ENCODE measurements at regions not wholly inside any gene's neighbourhood (a gene's known extent, or its start where the extent isn't known, plus 50 kb on each side); places are given as distances from the start of the nearest gene placed in this dataset.
"Not testable (repeated sequence)": the region's sequence is repeated elsewhere in the genome, so short reads cannot be mapped to it uniquely, and the experiment has no call there.

DNA sequence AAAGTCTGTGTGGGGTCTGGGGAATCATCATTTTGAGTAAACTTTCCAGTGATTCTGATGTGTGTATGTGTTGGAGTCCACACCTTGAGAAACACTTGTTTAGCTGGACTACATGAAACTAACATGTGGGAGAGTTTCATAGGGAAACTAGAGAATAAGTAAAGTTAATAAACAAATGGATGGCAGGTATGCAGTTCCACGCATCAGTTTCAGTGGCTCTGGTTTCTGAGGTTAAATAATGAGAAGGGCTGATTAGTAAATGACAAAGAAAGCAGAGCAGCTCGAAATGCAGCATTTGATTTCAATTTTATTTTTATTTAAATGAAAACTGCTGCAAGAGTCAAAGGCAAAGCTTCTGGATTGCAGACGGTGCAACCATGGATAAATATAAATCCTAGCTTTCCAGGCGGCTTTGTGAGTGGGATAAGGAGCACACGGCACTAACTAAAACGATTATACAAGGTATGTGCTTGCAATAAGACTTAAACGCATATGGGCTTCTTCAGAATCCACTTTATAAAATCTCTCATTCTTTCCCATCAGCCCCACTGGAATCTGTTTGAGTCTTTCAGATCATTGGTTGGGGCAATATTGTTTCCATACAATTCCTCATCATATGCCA, 310.7 kb downstream of the PLPP3 start:
- Mint-ChIP-seq H3K9me3 (no peaks in the 10 kb centered on the region), H3K27ac (no peak overlapping the region), H3K4me1 (no peaks in the 10 kb centered on the region), H3K36me3 (ENCODE audit: low read depth) (no peaks in the 10 kb centered on the region), H3K27me3 (no peaks in the 10 kb centered on the region), H3K4me3 (no peak overlapping the region)
- CTCF ChIA-PET = no interaction called here
- DNase-seq = no peak
- POLR2A ChIA-PET = no interaction called here

DNA sequence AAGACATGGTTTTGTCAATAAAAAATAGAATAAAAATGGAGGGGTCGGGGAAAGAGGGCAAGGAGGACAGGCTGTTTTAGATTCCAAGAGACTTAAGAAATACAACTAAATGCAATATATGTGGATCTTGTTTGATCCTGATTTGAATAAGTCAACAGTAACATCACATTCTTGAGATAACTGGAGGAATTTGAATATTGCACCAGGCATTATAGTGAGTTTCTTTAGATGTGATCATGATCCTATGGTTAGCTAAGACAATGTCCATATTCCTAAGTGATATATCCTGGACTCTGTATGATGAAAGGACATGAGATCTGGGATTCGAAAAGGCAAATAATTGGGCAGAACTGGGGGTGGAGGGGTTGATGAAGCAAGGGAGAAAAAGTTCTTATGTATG, 311.8 kb downstream of the PLPP3 start:
- no peaks in the 10 kb centered on the region for H3K4me1 Mint-ChIP-seq
- ChIA-PET CTCF (no interaction called here), POLR2A (no interaction called here)
- no peaks in the 10 kb centered on the region for H3K27me3 Mint-ChIP-seq
- no peak overlapping the region for H3K4me3 Mint-ChIP-seq
- no peak overlapping the region for H3K27ac Mint-ChIP-seq
- H3K9me3 Mint-ChIP-seq = no peaks in the 10 kb centered on the region
- DNase-seq = no peak
- H3K36me3 Mint-ChIP-seq (ENCODE audit: low read depth) = no peaks in the 10 kb centered on the region

DNA sequence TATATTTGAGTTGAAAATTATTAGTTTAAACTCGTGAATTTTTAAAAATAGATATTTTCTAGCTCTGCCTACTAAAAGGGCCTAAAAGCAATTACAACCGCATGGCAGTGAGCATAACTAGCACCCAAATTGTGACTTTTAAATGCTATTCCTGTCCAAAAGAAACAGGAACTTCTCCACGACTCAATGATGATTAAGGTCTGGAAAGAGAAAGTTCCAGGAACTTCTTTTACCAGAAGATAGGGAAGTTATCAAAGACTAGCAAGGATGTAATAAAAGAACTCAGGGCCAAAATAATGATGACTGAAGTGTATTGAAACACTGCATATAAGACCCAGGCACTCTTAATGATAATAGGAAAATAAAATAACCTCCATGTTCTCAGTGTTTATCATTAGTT, 313.0 kb downstream of the PLPP3 start:
- H3K4me3 Mint-ChIP-seq = no peak overlapping the region
- H3K36me3 Mint-ChIP-seq (ENCODE audit: low read depth) = no peaks in the 10 kb centered on the region
- DNase-seq = no peak
- POLR2A ChIA-PET = no interaction called here
- H3K9me3 Mint-ChIP-seq = no peaks in the 10 kb centered on the region
- H3K27me3 Mint-ChIP-seq = no peaks in the 10 kb centered on the region
- CTCF ChIA-PET = no interaction called here
- no peak overlapping the region for H3K27ac Mint-ChIP-seq
- no peaks in the 10 kb centered on the region for H3K4me1 Mint-ChIP-seq

DNA sequence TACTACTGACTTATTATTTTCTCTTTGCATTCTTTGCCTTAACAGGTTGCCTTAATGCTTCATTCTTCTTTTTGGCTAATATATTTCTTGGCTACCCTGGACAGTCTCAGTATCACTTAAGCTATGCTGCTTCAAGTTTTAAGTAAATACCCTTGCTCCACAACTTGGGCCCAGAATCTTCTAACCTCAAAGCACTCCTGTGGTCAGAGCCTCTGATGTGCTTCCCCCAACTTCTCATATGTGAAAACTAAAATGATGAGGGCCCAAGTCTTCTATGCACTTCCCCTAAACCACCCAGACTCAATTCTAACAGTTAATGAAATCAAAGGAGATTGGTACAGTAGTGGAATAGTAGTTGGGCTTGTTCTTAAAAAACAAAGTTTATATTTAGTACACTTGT, 314.1 kb downstream of the PLPP3 start:
- no peaks in the 10 kb centered on the region for H3K27me3 Mint-ChIP-seq
- no peaks in the 10 kb centered on the region for H3K36me3 Mint-ChIP-seq (ENCODE audit: low read depth)
- no peaks in the 10 kb centered on the region for H3K4me1 Mint-ChIP-seq
- CTCF ChIA-PET = no interaction called here
- no peak overlapping the region for H3K27ac Mint-ChIP-seq
- no peak overlapping the region for H3K4me3 Mint-ChIP-seq
- POLR2A ChIA-PET = no interaction called here
- no peaks in the 10 kb centered on the region for H3K9me3 Mint-ChIP-seq
- DNase-seq = no peak

DNA sequence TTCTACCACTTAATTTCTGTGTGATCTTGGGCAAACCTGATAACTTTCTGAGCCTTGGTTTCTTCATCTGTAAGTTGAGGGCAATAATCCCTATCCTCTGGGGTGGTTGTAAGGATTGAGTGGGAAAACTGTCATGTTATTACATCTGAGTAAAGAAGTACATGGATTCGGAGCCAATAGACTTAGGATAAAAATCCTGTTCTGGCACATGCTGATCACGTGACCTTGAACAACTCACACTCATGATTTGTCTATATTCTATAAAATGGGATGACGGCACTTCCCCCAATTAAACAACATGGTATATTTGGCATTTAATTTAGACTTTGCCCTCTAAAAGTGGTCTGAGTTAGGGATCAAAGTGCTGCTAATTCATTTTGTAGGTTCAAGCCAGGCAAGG, 315.5 kb downstream of the PLPP3 start:
- H3K36me3 Mint-ChIP-seq (ENCODE audit: low read depth) = no peaks in the 10 kb centered on the region
- H3K27ac Mint-ChIP-seq = no peak overlapping the region
- H3K4me1 Mint-ChIP-seq = no peaks in the 10 kb centered on the region
- ChIA-PET CTCF (no interaction called here), POLR2A (no interaction called here)
- no peak overlapping the region for H3K4me3 Mint-ChIP-seq
- H3K27me3 Mint-ChIP-seq = no peaks in the 10 kb centered on the region
- H3K9me3 Mint-ChIP-seq = no peaks in the 10 kb centered on the region
- no peak for DNase-seq

DNA sequence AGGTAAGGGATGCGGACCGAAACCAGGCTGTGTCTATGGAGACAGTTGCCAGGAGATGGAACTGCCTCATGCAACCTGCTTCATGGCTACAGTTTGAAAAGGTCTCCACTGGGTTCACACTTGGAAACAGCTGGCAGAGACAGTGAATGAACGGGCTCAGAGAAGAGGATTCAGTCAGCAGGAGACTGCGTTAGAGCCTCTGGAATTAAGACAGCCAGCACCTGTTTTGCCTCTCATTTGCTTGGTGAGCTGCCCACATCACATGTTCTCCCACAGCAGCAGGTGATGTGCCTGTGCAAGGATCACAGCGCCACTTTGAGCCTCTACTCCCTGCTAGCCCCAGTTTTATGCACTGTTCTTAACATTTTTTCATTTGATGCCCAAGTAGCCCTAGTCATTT, 321.0 kb downstream of the PLPP3 start:
- ChIA-PET POLR2A (no interaction called here), CTCF (no interaction called here)
- Mint-ChIP-seq H3K36me3 (ENCODE audit: low read depth) (no peaks in the 10 kb centered on the region), H3K4me1 (no peaks in the 10 kb centered on the region), H3K9me3 (no peaks in the 10 kb centered on the region), H3K27me3 (no peaks in the 10 kb centered on the region), H3K4me3 (no peak overlapping the region), H3K27ac (no peak overlapping the region)
- no peak for DNase-seq

DNA sequence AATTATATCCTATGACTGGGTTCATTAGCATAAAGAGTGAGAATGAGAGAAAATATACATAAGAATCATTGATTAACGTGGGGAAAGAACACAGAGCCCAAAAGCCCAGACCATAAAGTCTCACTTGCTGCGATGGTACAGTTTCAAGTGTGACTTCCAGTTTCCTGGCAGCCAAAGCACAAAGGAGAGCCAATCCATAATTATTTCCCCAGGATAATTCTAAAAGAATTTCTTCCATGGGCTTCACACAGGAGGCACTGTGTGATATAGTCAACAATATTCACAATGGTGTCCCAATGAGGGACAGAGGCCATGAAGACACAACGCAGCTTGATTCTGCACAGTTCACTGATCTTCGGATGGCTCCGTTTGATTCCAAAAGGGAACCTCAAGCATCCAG, 321.6 kb downstream of the PLPP3 start:
- no peak for DNase-seq
- Mint-ChIP-seq H3K36me3 (ENCODE audit: low read depth) (no peaks in the 10 kb centered on the region), H3K27me3 (no peaks in the 10 kb centered on the region), H3K4me3 (no peak overlapping the region), H3K27ac (no peak overlapping the region), H3K4me1 (no peaks in the 10 kb centered on the region), H3K9me3 (no peaks in the 10 kb centered on the region)
- ChIA-PET POLR2A (no interaction called here), CTCF (no interaction called here)

DNA sequence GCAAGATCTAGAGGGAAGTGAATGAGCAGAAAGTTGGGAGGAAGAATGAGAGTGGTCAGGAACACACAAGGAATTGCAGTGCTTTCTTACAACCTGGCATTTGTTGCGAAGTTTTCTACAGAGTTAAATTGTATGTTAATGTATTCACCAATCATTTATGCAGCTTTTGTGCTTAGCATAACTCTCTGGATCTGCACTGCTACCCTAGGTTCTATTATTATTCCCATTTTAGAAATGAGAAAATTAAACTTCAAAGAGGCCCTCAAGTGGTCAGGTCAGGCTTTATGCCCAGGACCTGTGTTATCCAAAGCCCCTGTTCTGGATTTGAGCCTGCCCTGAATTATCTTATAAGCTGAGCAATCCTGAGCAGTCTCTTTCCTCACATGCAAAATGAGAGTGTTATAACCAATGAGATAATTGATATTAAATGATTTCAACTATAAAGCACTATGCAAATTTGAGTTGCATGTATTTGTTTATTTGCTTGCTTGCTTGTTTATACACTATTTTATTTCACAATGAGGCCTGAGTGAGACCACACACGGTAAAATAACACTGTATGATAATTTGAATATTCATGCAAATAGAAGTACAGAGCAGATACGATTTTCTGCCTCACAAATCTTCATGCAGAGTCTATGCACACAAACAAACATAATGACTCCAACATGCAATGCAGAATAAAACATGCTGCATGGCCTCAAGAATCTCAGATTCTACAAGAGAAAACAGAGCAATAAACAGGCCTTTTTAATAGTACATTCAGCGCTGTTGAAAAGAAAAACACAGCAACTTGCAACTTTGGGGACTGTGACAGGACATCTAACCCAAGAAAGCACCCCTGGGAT, 323.0 kb downstream of the PLPP3 start:
- POLR2A ChIA-PET = no interaction called here
- CTCF ChIA-PET = no interaction called here
- Mint-ChIP-seq H3K9me3 (no peaks in the 10 kb centered on the region), H3K4me1 (no peaks in the 10 kb centered on the region), H3K36me3 (ENCODE audit: low read depth) (no peaks in the 10 kb centered on the region), H3K4me3 (no peak overlapping the region), H3K27ac (no peak overlapping the region), H3K27me3 (no peaks in the 10 kb centered on the region)
- DNase-seq = no peak

DNA sequence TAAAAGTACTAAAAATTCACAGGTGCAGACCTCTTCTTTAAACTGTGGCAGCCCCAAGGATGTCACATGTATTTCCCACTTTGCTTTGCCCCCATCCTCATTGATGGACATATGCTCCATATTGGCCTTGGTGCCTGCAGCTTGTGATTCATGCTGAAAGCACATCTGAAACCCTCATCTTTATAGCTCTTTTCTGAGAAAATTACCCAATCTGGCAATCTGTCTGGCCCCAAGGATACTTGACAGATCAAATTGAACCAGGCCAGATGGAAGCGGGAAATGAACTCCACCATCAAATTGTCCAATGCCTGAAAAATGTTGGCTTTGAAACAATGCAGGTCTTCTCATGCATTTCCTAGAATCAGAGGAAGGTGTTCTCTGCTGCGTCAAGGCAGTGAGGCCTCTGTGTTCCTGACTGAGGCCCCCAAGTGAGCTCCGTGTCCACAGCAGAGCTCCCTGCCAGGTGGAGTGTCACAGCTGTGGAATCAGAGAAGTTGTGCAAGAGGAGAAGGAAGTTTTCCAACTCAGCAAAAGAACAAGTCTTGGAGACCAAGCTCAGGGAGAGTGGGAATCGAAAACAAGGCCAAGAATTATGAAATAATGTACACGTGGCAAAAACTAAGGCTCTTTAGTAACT, 323.7 kb downstream of the PLPP3 start:
- POLR2A ChIA-PET = no interaction called here
- H3K9me3 Mint-ChIP-seq = no peaks in the 10 kb centered on the region
- H3K27me3 Mint-ChIP-seq = no peaks in the 10 kb centered on the region
- H3K27ac Mint-ChIP-seq = no peak overlapping the region
- no peak overlapping the region for H3K4me3 Mint-ChIP-seq
- DNase-seq = no peak
- CTCF ChIA-PET = no interaction called here
- no peaks in the 10 kb centered on the region for H3K4me1 Mint-ChIP-seq
- no peaks in the 10 kb centered on the region for H3K36me3 Mint-ChIP-seq (ENCODE audit: low read depth)

DNA sequence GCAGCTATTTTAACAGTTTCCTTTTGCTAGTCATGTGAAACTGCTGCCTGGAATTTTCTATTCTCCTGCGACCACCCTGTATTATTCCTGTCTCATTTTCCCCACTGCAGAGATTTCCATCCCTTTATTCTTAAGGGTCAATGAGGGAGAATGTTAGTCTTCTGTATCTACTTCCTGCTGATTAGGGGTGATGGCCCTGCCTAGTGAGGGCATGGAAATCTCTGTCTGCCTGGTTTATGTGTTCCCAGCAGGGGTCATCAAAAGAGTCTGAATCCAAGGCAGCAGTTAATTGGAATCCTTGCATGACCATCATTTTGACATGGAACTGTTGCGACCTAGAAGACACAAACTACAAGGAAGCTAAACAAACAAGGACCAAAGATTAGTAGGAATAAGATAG, 325.2 kb downstream of the PLPP3 start:
- no peak for DNase-seq
- H3K27ac Mint-ChIP-seq = no peak overlapping the region
- ChIA-PET CTCF (no interaction called here), POLR2A (no interaction called here)
- no peaks in the 10 kb centered on the region for H3K27me3 Mint-ChIP-seq
- H3K36me3 Mint-ChIP-seq (ENCODE audit: low read depth) = no peaks in the 10 kb centered on the region
- no peaks in the 10 kb centered on the region for H3K9me3 Mint-ChIP-seq
- no peaks in the 10 kb centered on the region for H3K4me1 Mint-ChIP-seq
- H3K4me3 Mint-ChIP-seq = no peak overlapping the region

DNA sequence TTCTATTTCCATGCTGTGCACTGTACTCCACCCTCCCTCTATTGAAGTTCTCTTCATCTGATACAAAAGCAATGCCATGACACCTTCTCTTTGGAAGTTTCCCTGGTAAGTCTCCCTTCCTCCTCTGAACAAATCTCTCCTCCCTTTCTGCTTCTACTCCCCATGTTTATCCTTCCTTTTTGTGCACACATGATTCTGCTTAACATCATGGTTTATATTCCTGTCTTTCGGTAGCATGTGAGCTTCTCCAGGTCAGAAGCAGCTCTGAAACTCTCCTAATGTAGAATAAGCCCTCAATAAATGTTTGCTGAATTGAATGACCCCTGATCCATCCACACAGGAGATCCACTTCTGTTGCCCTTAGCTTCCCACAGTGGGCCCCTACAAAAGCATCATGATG, 328.6 kb downstream of the PLPP3 start:
- CTCF ChIA-PET = no interaction called here
- no peaks in the 10 kb centered on the region for H3K9me3 Mint-ChIP-seq

DNA sequence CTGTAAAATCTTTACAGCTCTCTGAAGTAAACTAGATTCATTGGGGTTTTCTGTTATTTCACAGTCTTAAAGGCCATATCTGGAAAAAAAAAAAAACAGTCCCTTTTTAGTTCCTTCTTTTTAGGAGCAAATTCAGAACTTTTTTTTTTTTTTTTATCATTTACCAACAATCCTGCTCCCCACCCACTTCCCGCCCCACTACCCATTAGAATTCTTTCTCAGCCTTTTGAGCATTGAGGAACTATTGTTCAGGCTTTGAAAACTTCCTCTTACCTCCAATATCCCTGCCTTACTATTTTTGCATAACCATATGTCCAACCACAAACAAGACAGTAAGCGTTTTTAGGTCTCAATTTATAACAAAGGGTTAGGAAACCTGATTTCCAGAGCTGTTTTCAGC, 330.1 kb downstream of the PLPP3 start:
- POLR2A ChIA-PET = no interaction called here
- no peak overlapping the region for H3K4me3 Mint-ChIP-seq
- CTCF ChIA-PET = no interaction called here

More for the DNA sequence above, 328.6 kb downstream of the PLPP3 start:
- Mint-ChIP-seq H3K27me3 (no peaks in the 10 kb centered on the region), H3K4me3 (no peak overlapping the region), H3K4me1 (no peaks in the 10 kb centered on the region), H3K36me3 (ENCODE audit: low read depth) (no peaks in the 10 kb centered on the region), H3K27ac (no peak overlapping the region)
- POLR2A ChIA-PET = no interaction called here
- DNase-seq = no peak

DNA sequence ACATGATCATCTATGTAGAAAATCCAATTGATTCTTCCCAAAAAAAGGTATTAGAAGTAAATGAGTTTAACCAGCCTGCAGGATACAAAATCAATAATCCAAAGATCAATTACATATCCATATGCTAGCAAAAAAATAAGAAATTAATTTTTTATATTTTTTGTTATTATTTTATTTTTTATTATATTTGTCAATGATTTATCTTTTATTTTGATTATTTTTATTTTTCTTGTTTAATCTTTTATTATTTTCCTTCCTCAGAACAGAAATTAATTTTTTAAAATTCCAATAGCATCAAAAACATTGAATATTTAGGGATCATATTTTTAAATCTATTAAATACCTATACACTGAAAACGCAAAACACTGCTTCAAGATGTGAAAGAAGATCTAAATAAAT, 331.2 kb downstream of the PLPP3 start:
- H3K4me3 Mint-ChIP-seq = no peak overlapping the region
- no peaks in the 10 kb centered on the region for H3K27me3 Mint-ChIP-seq
- no peaks in the 10 kb centered on the region for H3K9me3 Mint-ChIP-seq
- no peak overlapping the region for H3K27ac Mint-ChIP-seq
- H3K4me1 Mint-ChIP-seq = no peaks in the 10 kb centered on the region
- no peak for DNase-seq
- POLR2A ChIA-PET = no interaction called here
- no peaks in the 10 kb centered on the region for H3K36me3 Mint-ChIP-seq (ENCODE audit: low read depth)
- CTCF ChIA-PET = no interaction called here

More for the DNA sequence above, 330.1 kb downstream of the PLPP3 start:
- DNase-seq = no peak
- Mint-ChIP-seq H3K36me3 (ENCODE audit: low read depth) (no peaks in the 10 kb centered on the region), H3K27ac (no peak overlapping the region), H3K27me3 (no peaks in the 10 kb centered on the region), H3K9me3 (no peaks in the 10 kb centered on the region), H3K4me1 (no peaks in the 10 kb centered on the region)

DNA sequence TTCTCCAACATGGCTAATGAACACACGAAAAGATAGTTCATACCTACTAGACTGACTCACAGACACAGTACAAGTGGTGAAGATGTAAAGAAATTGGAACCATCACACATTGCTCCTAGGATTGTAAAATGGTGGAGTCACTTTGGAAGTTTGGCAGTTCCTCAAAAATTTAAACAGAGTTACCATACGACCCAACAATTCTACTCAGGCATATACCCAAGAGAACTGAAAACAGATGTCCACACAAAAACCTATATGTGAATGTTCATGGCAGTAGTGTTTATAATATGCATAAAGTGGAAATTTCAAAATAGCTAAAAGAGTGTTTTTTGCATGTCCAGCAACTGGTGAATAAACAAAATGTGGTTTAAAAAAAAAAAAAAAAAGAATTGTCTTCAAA, 332.6 kb downstream of the PLPP3 start:
- DNase-seq; H3K36me3 Mint-ChIP-seq (ENCODE audit: low read depth); H3K4me3 Mint-ChIP-seq; H3K27me3 Mint-ChIP-seq; H3K27ac Mint-ChIP-seq; H3K9me3 Mint-ChIP-seq; POLR2A ChIA-PET; CTCF ChIA-PET; H3K4me1 Mint-ChIP-seq: not testable (repeated sequence)

Data from activated CD4-positive, alpha-beta T cell treated with anti-CD3 and anti-CD28 coated beads, Interleukin-2, amount 10 ng/mL, durations not matched to agents 7 days and 5 days (primary cell).